SK-N-SH (cell line): ENCODE measurements at regions not wholly inside any gene's neighbourhood (a gene's known extent, or its start where the extent isn't known, plus 50 kb on each side); places are given as distances from the start of the nearest gene placed in this dataset.

Experiments
- CTCF ChIA-PET: fragments of 300-600, 350-600 bp; formaldehyde crosslinking; extraction: SDS; loops from one replicate; lab custom pipeline; 2021; lab: Yijun Ruan, JAX
- POLR2A ChIA-PET: fragments of 350-600 bp; sonication (Branson Sonifier 250); formaldehyde crosslinking; extraction: SDS; loops from one replicate; lab custom pipeline; 2020; ENCODE audit warnings: antibody characterized with exemption, inconsistent platforms; lab: Yijun Ruan, JAX
- DNase-seq: peaks from one replicate; pipeline ENCODE4 v3.0.0; 2012
- H2AFZ ChIP-seq: fragments of 200-600 bp; sonication (generic); 2 replicates; pipeline ENCODE4 v1.8.1; 2016; ENCODE audit warnings: antibody characterized with exemption, mild to moderate bottlenecking, low read depth
- H3F3A ChIP-seq: fragments of 200-600 bp; sonication (generic); replicated peaks from 2 replicates; pipeline ENCODE3; 2016; ENCODE audit warnings: antibody characterized with exemption, mild to moderate bottlenecking; ENCODE audit not compliant: insufficient read depth
- H3K27ac ChIP-seq, 2 experiments: fragments of 200-500 bp in 1 of 2; fragments of 200-600 bp in 1 of 2; sonication (Bioruptor generic) in 1 of 2; sonication (generic), shearing (Covaris generic) in 1 of 2; 2 replicates each; pipeline versions ENCODE4 v1.5.1 to v1.6.1; 2014 to 2016; ENCODE audit warnings: low read depth in 2 of 2, inconsistent platforms in 1 of 2, low read length in 1 of 2, mild to moderate bottlenecking in 1 of 2, mixed read lengths in 1 of 2
- H3K27me3 ChIP-seq: fragments of 200-600 bp; sonication (generic), shearing (Covaris generic); 2 replicates; pipeline ENCODE4 v1.6.1; 2016; ENCODE audit warnings: mixed run types; ENCODE audit not compliant: insufficient read depth
- H3K36me3 ChIP-seq, 2 experiments: fragments of 200-500 bp in 1 of 2; fragments of 200-600 bp in 1 of 2; sonication (Bioruptor generic) in 1 of 2; sonication (generic) in 1 of 2; replicated peaks in 1 of 2; 2 replicates each; pipeline versions ENCODE3 to v1.5.1; 2014 to 2016; ENCODE audit warnings: low read length in 1 of 2, mild to moderate bottlenecking in 1 of 2; ENCODE audit not compliant: insufficient read depth in 2 of 2, control insufficient read depth in 1 of 2
- H3K4me1 ChIP-seq, 2 experiments: fragments of 200-500 bp in 1 of 2; fragments of 200-600 bp in 1 of 2; sonication (Bioruptor generic) in 1 of 2; sonication (generic), shearing (Covaris generic) in 1 of 2; 2 replicates each; pipeline versions ENCODE4 v1.5.1 to v1.6.1; 2014 to 2016; ENCODE audit warnings: low read depth in 1 of 2, low read length in 1 of 2, mixed run types in 1 of 2; ENCODE audit not compliant: insufficient read depth in 2 of 2, control insufficient read depth in 1 of 2
- H3K4me2 ChIP-seq: fragments of 200-600 bp; sonication (generic), shearing (Covaris generic); 2 replicates; pipeline ENCODE4 v1.6.1; 2017; ENCODE audit warnings: mixed run types
- H3K4me3 ChIP-seq, 2 experiments: fragments of 200-500 bp in 1 of 2; fragments of 200-600 bp in 1 of 2; sonication (Bioruptor generic) in 1 of 2; sonication (generic), shearing (Covaris generic) in 1 of 2; 2 replicates each; pipeline versions ENCODE4 v1.5.1 to v1.8.1; 2014 to 2016; ENCODE audit warnings: low read depth in 2 of 2, inconsistent platforms in 1 of 2, low read length in 1 of 2, mild to moderate bottlenecking in 1 of 2, mixed read lengths in 1 of 2, moderate library complexity in 1 of 2
- H3K79me2 ChIP-seq: fragments of 200-600 bp; sonication (generic); 2 replicates; pipeline ENCODE4 v1.8.1; 2017; ENCODE audit warnings: mild to moderate bottlenecking; ENCODE audit not compliant: insufficient read depth
- H3K9ac ChIP-seq: fragments of 200-600 bp; sonication (generic); 2 replicates; pipeline ENCODE4 v1.6.1; 2017; ENCODE audit warnings: mixed run types
- H3K9me2 ChIP-seq: fragments of 200-600 bp; sonication (generic); 2 replicates; pipeline ENCODE4 v1.6.1; 2017; ENCODE audit warnings: mixed run types
- H3K9me3 ChIP-seq: fragments of 200-600 bp; sonication (generic); 2 replicates; pipeline ENCODE4 v1.6.1; 2017; ENCODE audit warnings: mixed run types, mild to moderate bottlenecking, moderate library complexity
- H4K20me1 ChIP-seq: fragments of 200-600 bp; sonication (generic); 2 replicates; pipeline ENCODE4 v1.6.1; 2017; ENCODE audit warnings: mild to moderate bottlenecking, mixed run types; ENCODE audit not compliant: insufficient read depth
- CHD2 ChIP-seq: fragments of 150-350 bp; IDR thresholded peaks from 2 replicates; pipeline ENCODE4 v1.6.1; 2018; ENCODE audit warnings: low read length; ENCODE audit not compliant: partially characterized antibody
- EP300 ChIP-seq, 2 experiments: IDR thresholded peaks; 2 replicates each; pipeline versions ENCODE4 v1.4.0 to v1.6.1; 2012; ENCODE audit warnings: borderline replicate concordance in 1 of 2, low read depth in 1 of 2, low read length in 1 of 2
- FOSL2 ChIP-seq: IDR thresholded peaks from 2 replicates; pipeline ENCODE4 v1.4.0; 2012; ENCODE audit warnings: low read depth, mild to moderate bottlenecking, moderate library complexity, borderline replicate concordance
- GABPA ChIP-seq: IDR thresholded peaks from 2 replicates; pipeline ENCODE4 v1.4.0; 2012; ENCODE audit warnings: low read depth, mild to moderate bottlenecking
- JUND ChIP-seq: IDR thresholded peaks from 2 replicates; pipeline ENCODE4 v1.4.0; 2012
- MEF2A ChIP-seq: IDR thresholded peaks from 2 replicates; pipeline ENCODE4 v1.4.0; 2012; ENCODE audit warnings: low read depth, borderline replicate concordance
- MXI1 ChIP-seq: IDR thresholded peaks from 2 replicates; pipeline ENCODE4 v1.6.1; 2012; ENCODE audit warnings: mild to moderate bottlenecking, low read depth, low read length, improper control_type of control experiment
- RCOR1 ChIP-seq: fragments of 150-350 bp; IDR thresholded peaks from 2 replicates; pipeline ENCODE4 v1.6.1; 2017; ENCODE audit warnings: antibody characterized with exemption, low read length
- SIN3A ChIP-seq: IDR thresholded peaks from 2 replicates; pipeline ENCODE4 v1.6.1; 2012; ENCODE audit warnings: low read depth, mild to moderate bottlenecking, low read length, moderate library complexity, borderline replicate concordance
- SMC3 ChIP-seq: IDR thresholded peaks from 2 replicates; pipeline ENCODE4 v1.6.1; 2012; ENCODE audit warnings: low read depth, low read length, improper control_type of control experiment
- WGBS: methylation state at CpG from one replicate; pipeline ENCODE4 v1.1.6; 2017; ENCODE audit warnings: low lambda C conversion rate; 5-methylcytosine and 5-hydroxymethylcytosine counted together
- TF ChIP-seq, protein P1 (sequence below): IDR thresholded peaks from 2 replicates; pipeline ENCODE4 v1.4.0; 2012; ENCODE audit warnings: low read depth, borderline replicate concordance
- TF ChIP-seq, protein P2 (sequence below): IDR thresholded peaks from 2 replicates; pipeline ENCODE4 v1.4.0; 2012; ENCODE audit warnings: low read depth
- TF ChIP-seq, protein P3 (sequence below): fragments of 150-350 bp; IDR thresholded peaks from 2 replicates; pipeline ENCODE4 v1.6.1; 2017; ENCODE audit warnings: antibody characterized with exemption, low read length, low read depth, borderline replicate concordance
- TF ChIP-seq, protein P4 (sequence below): IDR thresholded peaks from 2 replicates; pipeline ENCODE4 v1.4.0; 2012; ENCODE audit warnings: low read depth, borderline replicate concordance

DNA sequence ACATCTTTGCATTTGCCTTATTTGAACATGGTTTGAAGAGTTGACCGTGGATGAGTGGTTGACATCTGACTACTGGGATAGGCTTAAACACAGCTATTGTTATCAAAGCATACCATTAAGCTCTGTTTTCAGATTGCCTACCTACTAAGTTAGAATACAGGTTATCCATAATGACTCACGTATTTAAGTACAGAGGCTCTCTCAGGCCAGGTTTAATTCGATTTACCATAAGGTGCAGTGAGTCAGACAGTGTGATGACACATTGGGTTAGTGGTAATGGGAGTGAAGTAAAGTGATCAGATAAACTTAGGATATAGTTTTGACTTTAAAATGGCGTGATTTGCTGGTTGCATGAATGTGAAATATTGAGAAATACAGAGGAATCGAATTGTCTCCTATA lies 732.0 kb upstream of the CTNND2 start:
- H3K4me2 ChIP-seq, result no peak overlapping the region
- no peaks in the 10 kb centered on the region for H3F3A ChIP-seq
- TF ChIP-seq GABPA (no peak), MEF2A (no peak)
- TF ChIP-seq, all 33 proteins: peak for 0
- ChIA-PET POLR2A (no interaction called here), CTCF (no interaction called here)
- Histone ChIP-seq H3K79me2 (no peaks in the 10 kb centered on the region; the same call in 1 of the 2 replicates), H3K9me3 (no peaks in the 10 kb centered on the region), H2AFZ (no peak overlapping the region), H3K36me3 (no peaks in the 10 kb centered on the region), H3K27me3 (no peaks in the 10 kb centered on the region), H3K4me3 (no peak overlapping the region), H3K9ac (no peak overlapping the region), H3K4me1 (no peaks in the 10 kb centered on the region), H3K27ac (no peak overlapping the region), H4K20me1 (no peaks in the 10 kb centered on the region), H3K9me2 (no peaks in the 10 kb centered on the region)
- DNase-seq, result no peak
- 3% methylated on average over 5 of the region's 5 CpGs for WGBS

DNA sequence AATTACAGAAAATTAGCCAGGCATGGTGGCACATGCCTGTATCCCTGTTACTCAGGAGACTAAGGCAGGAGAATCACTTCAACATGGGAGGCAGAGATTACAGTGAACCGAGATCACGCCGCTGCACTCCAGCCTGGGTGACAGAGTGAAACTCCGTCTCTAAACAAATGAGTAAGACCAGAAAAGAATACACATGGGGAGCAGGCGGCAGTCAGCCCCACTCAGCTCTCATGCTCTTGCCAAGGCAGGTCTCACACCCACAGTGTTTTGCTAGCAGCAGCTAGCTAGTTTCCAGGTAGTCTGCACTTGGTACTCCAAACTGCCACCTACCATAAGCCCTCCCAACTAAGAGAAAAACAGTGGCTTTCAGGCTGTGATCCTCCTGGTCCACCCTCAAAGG lies 722.3 kb upstream of the CTNND2 start:
- ChIA-PET POLR2A (no interaction called here), CTCF (no interaction called here)
- no peaks in the 10 kb centered on the region for H3K36me3 ChIP-seq
- no peaks in the 10 kb centered on the region for H3F3A ChIP-seq
- H3K27ac ChIP-seq, result no peak overlapping the region
- no peaks in the 10 kb centered on the region for H3K79me2 ChIP-seq
- no peaks in the 10 kb centered on the region for H4K20me1 ChIP-seq
- DNase-seq, result no peak
- no peak overlapping the region for H2AFZ ChIP-seq
- no peaks in the 10 kb centered on the region for H3K27me3 ChIP-seq
- no peak overlapping the region for H3K4me2 ChIP-seq
- H3K9ac ChIP-seq, result no peak overlapping the region
- no peaks in the 10 kb centered on the region for H3K9me3 ChIP-seq
- H3K4me3 ChIP-seq, result no peak overlapping the region
- no peaks in the 10 kb centered on the region for H3K4me1 ChIP-seq
- TF ChIP-seq EP300 (IDR thresholded peaks at IDR 0.05; ENCODE audit: borderline replicate concordance in 1 of 2, low read depth in 1 of 2, low read length in 1 of 2) (no peak), SIN3A (no peak), MXI1 (no peak), FOSL2 (no peak), RCOR1 (no peak), CHD2 (no peak), GABPA (no peak), JUND (no peak), SMC3 (no peak)
- TF ChIP-seq, protein P1, sequence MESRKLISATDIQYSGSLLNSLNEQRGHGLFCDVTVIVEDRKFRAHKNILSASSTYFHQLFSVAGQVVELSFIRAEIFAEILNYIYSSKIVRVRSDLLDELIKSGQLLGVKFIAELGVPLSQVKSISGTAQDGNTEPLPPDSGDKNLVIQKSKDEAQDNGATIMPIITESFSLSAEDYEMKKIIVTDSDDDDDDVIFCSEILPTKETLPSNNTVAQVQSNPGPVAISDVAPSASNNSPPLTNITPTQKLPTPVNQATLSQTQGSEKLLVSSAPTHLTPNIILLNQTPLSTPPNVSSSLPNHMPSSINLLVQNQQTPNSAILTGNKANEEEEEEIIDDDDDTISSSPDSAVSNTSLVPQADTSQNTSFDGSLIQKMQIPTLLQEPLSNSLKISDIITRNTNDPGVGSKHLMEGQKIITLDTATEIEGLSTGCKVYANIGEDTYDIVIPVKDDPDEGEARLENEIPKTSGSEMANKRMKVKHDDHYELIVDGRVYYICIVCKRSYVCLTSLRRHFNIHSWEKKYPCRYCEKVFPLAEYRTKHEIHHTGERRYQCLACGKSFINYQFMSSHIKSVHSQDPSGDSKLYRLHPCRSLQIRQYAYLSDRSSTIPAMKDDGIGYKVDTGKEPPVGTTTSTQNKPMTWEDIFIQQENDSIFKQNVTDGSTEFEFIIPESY, result no peak
- TF ChIP-seq, protein P2, sequence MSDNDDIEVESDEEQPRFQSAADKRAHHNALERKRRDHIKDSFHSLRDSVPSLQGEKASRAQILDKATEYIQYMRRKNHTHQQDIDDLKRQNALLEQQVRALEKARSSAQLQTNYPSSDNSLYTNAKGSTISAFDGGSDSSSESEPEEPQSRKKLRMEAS, result no peak
- TF ChIP-seq, protein P3, sequence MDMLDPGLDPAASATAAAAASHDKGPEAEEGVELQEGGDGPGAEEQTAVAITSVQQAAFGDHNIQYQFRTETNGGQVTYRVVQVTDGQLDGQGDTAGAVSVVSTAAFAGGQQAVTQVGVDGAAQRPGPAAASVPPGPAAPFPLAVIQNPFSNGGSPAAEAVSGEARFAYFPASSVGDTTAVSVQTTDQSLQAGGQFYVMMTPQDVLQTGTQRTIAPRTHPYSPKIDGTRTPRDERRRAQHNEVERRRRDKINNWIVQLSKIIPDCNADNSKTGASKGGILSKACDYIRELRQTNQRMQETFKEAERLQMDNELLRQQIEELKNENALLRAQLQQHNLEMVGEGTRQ, result no peak
- TF ChIP-seq, protein P4, sequence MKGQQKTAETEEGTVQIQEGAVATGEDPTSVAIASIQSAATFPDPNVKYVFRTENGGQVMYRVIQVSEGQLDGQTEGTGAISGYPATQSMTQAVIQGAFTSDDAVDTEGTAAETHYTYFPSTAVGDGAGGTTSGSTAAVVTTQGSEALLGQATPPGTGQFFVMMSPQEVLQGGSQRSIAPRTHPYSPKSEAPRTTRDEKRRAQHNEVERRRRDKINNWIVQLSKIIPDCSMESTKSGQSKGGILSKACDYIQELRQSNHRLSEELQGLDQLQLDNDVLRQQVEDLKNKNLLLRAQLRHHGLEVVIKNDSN, result no peak
- H3K9me2 ChIP-seq, result no peaks in the 10 kb centered on the region
- 34% methylated on average over 4 of the region's 5 CpGs for WGBS
